ENCODE measurements at regions not wholly inside any gene's neighbourhood (a gene's known extent, or its start where the extent isn't known, plus 50 kb on each side); places are given as distances from the start of the nearest gene placed in this dataset.
A peak's percentile ranks its signal among the peaks of the same experiment; 100 is the strongest.
"Not testable (repeated sequence)": the region's sequence is repeated elsewhere in the genome, so short reads cannot be mapped to it uniquely, and the experiment has no call there.

DNA sequence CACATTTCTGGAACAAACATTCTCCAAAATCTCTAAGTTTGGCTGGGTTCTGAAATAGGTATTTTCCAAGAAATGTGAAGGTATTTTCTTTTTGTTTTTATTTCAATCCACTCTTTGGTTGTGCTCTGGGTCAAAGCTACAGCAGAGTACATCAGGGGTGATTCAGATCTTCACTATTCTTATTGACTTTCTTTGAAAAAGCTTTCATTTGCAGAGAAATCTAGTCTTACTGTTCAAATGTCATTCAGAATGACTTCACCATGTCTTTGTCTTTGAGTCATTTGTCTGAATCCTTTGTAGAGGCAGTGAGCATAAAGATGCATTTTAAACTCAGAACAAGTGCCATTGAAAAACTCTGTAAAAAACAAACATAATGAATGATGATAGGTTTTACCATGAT lies 547.2 kb upstream of the ADGRL3 start:
- no peak for DNase-seq (ENCODE audit: low read depth)

DNA sequence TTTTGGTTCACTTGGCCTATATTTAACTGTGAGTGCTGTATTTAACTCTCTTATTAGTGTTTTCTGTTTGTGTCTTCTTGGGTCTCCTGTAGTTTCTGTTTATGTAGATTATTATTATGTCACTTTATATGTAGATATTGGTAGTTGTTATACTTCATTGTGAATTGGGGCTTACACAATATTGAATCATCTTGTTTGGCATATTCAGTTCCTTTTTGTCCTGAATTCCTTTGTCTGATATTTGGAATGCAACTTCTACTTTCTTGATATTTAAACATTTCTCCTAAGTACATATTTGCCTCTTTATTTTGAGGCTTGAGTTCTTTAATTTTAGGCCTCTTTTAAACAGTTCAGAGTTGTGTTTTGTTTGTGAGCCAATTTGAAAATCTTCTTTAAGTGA lies 544.8 kb upstream of the ADGRL3 start:
- no peak for DNase-seq (ENCODE audit: low read depth)

DNA sequence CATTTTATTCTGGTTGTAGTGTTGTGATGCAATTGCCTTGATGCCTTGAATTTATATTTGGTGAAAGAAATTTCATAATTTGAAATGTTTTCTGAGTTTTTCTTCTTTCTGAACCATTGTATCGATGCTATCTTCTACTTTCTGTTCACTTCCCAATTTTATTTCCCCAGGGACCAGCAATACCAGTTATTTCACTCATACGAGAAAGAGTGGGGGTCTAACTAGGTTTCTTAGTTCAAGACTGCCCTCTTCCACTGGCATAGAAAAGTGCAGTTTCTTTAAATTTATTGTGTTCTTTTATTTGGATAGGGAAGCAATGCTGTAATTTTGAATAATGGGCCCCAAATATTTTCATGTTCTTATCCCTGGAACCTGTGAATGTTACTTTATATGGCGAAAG lies 544.0 kb upstream of the ADGRL3 start:
- no peak for DNase-seq (ENCODE audit: low read depth)

DNA sequence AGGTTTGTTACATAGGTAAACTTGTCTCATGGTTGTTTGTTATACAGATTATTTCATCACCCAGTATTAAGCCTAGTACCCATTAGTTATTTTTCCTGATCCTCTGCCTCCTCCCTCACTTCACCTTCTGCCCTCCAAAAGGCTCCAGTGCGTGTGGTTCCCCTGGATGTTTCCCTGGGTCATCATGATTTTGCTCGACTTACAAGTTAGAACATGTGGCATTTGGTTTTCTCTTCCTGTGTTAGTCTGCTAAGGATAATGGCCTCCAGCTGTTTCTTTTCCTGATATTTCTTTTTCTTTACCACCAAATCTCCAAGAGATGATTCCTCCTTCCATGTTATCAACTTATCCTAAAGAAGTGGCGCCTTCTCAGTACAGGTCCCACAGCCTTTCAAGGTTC lies 543.1 kb upstream of the ADGRL3 start:
- no peak for DNase-seq (ENCODE audit: low read depth)

DNA sequence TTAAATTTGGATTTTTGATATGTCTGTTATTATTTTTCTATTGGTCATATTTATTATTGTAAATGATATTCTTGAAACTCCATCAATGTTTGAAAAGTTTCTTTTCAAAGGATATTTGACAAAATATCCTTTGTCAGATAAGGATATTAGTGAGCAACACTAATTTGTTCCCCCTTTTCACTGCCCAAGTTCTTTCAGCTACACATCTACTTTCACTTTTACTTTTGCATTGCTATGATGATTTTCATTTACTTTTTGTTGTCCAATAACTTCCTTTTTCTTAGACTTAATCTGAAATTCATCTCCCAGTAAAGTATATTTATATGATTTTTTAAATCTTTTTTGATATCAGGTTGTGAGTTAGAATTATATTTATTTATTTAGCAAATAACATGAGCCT lies 542.3 kb upstream of the ADGRL3 start:
- DNase-seq (ENCODE audit: low read depth): no peak

DNA sequence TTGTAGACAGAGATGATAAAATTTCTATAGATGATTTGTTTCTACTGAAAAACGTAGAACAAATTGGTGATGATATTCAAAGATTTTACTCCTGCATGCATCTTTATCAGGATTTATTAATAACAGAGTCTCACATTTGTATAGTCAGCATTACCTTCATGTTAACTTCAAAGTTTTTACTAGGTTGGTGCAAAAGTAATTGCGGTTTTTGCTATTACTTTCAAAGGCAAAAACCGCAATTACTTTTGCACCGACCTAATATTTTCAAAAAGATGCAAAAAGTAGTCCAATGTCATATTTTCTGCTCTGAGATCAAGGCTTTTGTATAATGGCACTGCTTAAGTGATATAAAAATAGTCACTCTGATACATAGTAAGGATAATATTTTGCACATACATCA lies 536.4 kb upstream of the ADGRL3 start:
- DNase-seq (ENCODE audit: low read depth): no peak

DNA sequence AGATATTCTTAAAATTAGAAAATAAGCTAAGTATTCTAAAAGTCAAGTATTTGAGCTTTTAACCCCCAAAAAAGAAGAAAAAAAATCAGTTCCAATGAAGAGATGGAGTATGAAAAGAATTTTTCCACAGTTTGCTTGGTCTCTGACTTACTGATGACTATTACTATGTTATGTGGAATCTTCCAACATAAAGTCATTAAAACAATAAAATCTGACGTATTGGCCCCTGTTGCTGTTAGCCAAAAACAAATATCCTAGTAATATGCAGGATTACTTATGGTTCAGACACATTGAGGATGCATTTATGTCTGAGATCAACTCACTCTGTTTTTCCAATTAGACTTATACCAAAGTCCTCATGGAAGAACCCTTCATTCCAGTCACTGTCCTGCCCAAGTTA lies 517.2 kb upstream of the ADGRL3 start:
- DNase-seq (ENCODE audit: low read depth): no peak

DNA sequence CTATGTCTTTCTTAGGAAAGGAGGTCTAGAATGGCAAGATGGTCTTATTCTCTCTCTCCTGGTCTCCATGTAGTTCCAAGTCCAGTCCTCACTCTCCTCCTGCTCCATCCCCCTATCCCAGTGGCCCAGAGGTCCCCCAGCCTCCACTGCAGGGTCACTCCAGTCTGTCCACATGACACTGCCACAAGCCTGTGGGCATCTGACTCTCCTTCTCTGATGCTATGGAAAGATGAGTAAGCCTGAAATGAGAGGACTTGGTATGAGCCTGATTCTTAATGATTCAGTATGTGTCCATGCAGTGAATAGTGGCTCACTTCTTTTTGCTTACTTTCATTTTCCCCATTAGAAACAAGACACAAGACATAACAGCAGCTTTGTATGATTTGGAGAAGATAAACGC lies 516.8 kb upstream of the ADGRL3 start:
- DNase-seq (ENCODE audit: low read depth): peak; percentile 68

DNA sequence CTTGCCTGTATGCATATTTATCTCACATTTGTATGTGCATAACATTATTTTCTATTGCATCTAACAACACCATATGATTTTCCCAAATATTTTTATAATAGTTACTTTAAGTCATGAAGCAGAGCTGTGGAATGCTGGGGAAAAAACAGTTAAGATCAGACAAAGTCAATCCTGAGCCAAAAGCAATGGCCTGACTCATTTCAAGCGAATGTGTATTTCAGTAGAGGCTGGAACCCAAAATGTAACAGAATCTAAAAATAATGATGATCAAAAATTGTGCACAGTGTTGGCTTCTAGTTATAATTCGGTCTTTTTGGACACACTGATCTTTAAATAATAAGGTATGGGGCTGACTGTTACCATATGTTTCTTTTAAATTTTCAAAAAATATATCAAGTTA lies 516.2 kb upstream of the ADGRL3 start:
- peak; percentile 57 for DNase-seq (ENCODE audit: low read depth)

DNA sequence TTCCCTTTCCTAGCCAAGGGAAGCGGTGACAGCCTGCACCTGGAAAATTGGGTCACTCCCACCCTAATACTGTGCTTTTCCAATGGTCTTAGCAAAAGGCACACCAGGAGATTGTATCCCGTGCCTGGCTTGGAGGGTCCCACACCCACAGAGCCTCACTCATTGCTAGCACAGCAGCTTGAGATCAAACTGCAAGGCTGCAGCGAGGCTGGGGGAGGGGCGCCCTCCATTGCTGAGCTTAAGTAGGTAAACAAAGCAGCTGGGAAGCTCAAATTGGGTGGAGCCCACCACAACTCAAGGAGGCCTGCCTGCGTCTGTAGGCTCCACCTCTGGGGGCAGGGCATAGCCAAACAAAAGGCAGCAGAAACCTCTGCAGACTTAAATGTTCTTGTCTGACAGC lies 504.1 kb upstream of the ADGRL3 start:
- not testable (repeated sequence) for DNase-seq (ENCODE audit: low read depth)

DNA sequence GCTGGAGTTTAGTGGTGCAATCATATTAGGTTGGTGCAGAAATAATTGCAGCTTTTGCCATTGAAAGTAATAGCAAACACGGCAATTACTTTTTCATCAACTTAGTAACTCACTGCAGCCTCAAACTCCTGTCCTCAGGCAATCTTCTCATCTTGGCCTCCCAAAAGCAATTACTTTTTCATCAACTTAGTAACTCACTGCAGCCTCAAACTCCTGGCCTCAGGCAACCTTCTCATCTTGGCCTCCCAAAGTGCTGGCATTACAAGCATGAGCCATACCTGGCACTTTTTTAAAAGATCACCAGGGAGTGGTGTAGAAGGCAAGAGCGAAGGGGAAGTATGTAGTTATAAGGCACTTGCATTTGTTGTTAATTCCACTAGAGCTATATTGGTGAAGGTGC lies 491.1 kb upstream of the ADGRL3 start:
- no peak for DNase-seq (ENCODE audit: low read depth)

DNA sequence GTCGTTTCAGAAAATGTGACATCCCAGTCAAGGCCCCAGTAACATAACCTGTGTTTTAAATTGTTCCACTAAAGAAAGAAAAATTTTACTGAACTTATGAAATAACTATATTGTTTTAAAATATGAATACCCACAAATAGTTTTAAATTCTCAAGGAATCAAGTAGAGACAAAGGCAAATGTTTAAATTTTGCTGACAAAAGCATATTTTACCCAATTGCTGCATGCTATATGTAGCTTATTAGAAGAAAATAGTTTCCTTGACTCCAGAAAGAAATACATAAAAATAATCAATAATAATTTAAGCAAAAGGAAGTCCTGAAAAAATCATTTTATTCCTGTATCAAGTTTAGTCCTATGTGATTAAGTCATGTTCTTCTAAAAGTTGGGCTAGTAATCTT lies 481.3 kb upstream of the ADGRL3 start:
- no peak for DNase-seq (ENCODE audit: low read depth)

DNA sequence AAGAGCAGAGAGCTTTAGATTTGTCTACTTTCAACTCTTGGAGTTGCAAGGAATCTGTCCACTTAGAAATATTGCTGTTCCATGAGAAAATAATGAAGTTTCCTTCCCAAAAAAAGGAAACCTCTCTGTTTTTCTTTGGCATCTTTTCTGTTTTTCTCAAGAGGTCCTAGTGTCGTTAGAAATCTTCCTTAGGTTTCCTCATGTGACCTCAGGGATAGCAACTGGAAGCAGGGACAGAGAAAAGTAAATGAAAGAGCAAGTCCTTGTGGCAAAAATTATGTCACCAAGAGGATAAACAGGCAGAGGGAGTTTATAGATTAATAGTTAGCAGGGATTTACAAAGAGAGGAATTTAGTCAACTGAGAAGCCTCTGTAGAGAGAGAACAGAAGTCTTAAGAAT lies 478.4 kb upstream of the ADGRL3 start:
- DNase-seq (ENCODE audit: low read depth): no peak

DNA sequence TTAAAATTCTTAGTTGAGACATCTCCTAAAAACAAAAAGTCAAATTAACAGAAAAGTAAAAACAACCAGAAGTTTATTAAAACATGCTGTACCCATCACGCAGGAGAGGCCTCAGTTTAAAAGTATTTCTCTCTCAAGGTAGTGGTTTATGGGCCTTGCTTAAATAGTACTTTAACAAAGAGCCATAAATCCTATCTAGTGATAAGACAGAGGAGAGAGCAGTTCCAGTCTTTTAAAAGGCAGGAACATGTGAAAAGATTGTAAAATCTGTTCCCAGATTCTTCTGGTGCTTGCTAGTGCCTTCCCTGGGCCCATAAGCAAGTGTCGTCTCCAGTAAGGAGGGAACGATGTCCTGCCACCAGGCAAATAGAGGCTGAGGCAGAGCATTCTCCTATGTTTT lies 476.3 kb upstream of the ADGRL3 start:
- no peak for DNase-seq (ENCODE audit: low read depth)

DNA sequence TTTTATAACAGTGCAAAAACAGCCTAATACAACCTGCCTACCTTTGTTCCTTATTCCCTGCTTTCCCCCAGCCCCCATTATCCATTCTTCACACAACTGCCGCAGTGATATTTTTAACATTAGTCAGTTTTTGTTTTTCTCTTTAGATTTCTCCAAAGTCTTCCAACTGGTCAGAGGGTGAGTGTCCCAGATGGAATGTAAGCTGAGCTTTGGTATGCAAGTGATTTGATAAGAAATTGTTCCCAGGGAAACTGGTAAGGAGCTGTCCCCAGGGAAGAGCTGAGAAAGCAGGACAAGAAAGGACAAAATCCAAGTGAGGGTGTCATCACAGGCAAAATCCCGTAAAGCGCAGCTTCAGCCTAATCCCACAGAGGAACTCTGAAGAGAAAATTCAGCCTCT lies 475.5 kb upstream of the ADGRL3 start:
- DNase-seq (ENCODE audit: low read depth): peak; percentile 69

DNA sequence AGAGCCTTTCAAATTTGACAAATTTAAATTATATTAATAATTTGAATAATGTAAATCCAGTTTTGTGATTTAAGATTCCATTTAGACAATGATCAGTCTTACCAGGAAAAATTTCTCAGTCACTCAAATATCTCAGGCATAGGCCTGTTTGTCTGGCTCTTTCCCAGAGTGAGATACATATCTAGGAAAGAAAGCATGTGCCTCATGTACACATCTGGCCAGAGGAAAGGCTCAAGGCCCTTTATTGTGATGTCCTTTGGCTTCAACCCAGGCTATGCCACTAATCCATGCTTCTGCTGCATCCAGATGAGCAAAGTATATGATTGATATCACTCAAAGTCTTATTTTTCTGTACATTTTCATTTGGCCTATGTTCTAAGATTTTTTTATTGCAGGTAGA lies 473.3 kb upstream of the ADGRL3 start:
- no peak for DNase-seq (ENCODE audit: low read depth)

DNA sequence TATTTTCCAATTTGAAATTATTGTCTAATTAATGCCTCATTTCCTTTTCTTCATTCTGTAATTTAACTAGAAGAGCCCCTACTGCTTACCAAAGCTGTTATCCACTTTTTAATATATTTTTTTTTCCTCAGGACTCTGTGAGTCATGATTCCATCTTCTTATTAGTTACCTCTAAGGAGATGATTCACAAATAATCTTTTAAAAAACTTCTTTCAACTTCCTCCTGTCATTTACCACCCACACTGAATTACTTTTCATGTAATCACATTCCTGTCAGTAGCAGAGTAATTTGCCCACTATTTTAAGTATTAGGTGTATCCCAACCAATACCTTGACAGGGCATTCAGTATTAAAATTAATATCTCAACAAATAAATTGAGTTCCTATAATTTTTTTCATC lies 470.9 kb upstream of the ADGRL3 start:
- no peak for DNase-seq (ENCODE audit: low read depth)

DNA sequence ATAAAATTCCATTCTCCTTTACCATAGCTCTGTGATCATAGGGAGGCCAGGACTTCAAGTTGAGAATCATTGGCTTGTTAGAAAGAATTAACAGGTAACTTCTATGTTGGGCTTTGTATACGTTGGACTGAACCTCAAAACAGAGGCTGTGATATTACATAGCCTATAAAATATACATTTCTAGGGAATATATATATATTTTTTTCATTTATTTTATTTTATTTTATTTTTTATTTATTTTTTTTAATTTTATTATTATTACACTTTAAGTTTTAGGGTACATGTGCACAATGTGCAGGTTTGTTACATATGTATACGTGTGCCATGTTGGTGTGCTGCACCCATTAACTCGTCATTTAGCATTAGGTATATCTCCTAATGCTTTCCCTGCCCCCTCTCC lies 470.4 kb upstream of the ADGRL3 start:
- not testable (repeated sequence) for DNase-seq (ENCODE audit: low read depth)

DNA sequence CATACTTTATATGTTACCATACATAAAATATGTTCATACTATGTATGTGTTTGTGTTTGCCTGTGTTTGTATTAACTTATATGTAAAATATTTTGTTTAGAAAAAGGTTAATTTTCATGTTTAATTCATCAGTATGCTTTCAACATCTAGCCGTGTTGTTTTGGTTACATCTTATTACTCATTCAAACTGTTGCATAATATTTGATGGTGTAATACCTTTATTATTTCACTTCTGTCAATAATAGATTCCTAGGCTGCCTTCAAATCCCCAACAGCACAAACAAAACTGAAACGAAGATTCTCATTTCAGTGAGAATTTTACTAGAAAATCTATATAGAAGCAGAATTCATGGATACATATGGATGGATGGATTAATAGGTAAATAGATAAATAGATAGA lies 462.3 kb upstream of the ADGRL3 start:
- no peak for DNase-seq (ENCODE audit: low read depth)

DNA sequence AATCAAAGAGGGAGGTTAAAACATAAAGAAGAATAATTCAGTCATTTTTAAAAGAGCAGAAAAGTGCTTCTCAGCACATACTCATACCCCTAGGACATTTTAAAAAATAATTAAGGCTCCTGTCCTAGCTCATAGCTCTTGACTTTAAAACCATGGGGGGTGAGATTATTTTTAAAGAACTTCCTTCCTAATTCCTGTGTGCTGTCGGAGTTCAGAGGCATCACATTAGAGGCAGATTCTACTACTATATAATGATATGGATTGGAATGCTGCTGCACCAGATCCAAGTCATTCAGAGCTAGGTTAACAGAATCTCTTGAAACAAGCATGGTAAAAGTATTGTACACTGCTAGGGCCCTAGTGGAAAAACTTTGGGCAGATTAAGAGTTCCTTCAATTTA lies 456.5 kb upstream of the ADGRL3 start:
- DNase-seq (ENCODE audit: low read depth): no peak

DNA sequence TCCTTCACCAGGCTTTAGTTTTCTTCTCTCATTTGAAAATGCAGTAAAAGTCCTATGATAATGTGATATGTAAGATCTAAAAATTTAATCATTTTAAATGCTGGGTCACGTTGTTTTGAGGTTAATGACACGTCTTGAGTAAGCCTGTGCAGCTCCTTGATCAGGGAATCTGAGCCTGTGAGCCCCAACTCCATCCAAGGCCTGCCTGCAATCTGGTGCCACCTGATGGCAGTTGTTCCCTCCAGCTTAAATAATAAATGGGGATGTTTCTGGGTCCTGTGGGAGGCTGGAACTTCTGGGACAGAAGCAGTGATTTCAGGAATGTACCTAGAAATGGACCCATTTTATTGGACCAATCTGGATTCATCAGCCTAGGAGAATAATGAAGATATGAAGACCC lies 455.4 kb upstream of the ADGRL3 start:
- no peak for DNase-seq (ENCODE audit: low read depth)

DNA sequence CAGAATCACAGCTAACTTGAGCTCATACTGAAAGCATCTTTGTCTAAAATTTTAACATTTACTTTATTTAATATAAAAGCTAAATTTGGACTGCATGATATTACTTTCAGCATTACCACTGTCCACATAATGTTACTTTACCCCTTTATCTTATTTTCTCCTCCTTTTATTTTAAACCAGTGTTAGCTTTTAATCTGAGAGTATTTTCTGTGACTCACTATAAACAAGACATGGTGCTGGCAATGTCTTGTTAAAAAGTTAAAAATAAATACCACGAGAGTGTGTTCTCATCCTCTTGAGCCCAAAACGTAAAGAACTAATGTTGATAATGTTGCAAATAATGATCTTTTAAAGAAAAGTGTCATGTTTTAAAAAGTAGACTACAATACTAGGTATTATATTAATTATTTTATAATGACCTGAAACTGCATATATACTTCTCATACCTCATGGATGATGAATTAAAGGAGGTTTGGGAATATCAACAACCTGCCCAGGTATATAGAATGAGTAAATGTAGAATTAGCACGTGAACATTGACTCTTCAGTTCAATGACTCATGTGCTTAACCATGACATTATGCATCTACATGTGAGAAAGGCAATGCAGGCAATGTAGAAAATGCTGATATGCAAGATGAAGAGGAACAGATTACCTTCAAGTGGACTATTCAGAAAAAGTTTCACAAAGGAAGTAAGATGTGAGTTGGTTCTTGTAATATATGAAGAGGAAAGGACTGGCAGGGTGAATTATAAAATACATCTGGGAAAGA lies 454.1 kb upstream of the ADGRL3 start:
- no peak for DNase-seq (ENCODE audit: low read depth)

DNA sequence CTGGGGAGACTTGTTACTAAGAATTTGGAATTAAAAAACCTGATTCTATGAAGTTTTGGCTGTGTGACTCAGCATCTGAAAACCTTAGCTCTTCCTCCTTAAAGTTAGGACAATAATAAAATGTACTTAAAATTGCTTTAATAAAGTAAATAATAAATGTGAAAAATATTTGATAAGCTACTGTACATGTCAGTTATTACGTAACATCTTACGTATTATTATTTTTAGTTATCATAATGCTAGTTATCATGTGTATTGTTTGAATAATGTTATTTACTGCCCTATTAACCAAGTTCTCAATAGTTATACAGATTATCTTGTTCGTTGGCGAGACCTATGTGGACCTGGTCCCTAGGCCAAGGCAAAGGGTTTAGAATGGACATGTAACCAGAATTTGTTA lies 449.2 kb upstream of the ADGRL3 start:
- no peak for DNase-seq (ENCODE audit: low read depth)

DNA sequence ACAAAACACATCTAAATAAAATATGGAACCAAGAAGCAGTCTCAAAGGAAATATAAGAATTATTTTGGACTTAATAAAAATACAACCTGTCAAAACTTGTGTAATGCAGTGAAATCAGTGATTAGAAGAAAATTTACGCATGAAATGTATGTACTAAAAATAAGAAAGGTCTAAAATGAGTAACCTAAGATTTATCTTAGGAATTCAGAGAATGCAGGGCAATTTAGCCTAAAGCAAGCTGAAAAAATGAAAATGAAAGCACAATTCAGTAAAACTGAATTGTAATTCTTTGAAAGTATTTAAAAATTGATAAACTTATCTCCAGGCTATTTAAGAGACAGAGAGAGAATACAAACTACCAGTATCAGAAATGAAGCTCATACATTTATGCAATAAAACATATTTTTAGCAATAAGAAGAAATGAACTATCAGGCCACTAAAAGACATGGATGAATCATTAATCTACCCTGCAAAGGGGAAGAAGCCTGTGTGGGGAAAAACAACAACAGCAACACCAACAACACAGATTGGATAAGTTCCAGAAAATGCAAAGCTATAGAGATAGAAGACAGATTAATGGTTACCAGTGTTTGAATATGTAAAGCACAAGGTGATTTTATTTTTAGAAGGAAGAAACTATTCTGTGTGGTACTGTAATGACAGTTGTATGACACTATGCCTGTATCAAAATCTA lies 442.0 kb upstream of the ADGRL3 start:
- DNase-seq (ENCODE audit: low read depth): peak; percentile 17
